GM21515 (cell line): ENCODE measurements at regions not wholly inside any gene's neighbourhood (a gene's known extent, or its start where the extent isn't known, plus 50 kb on each side); places are given as distances from the start of the nearest gene placed in this dataset.

ENCODE experiments used
- ATAC-seq: cut with Tn5 transposase; IDR thresholded peaks from one replicate; pipeline ENCODE4 v1.9.1; 2021; ENCODE audit not compliant: unreplicated experiment

DNA sequence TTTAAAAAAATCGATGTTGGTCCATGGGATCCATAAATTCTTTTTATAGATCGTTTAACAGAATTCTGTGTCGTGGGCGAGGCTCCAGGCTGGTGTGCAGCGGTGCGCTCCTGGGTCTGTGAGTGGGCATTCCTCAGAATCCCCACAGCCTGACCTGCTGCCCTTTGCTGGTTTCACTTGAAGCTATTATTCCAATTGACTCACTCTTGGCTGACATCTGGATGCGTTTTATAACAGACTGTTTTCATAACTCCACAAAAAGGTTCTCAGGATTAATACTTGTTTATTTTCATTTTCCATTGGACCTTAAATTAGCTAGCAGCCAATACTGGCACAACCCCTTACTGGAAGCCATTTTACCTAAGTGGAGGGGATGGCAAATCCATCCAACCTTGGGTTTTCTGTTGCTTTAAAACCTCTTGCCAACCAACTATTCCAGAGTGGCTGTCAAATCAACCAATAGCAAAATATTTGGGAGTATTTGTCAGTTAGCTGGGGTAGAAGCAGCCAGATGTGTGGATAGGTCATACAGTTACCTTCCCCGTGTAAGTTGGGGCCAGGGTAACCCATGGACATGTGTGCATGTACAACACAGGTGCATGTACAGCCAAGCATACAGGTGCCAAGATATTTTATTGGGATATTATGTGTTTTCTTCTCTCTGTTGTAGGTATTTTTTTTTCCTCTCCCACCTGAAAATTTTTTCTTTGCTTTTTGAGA is 160.7 kb upstream of the ZNF32 start:
- no peak for ATAC-seq

DNA sequence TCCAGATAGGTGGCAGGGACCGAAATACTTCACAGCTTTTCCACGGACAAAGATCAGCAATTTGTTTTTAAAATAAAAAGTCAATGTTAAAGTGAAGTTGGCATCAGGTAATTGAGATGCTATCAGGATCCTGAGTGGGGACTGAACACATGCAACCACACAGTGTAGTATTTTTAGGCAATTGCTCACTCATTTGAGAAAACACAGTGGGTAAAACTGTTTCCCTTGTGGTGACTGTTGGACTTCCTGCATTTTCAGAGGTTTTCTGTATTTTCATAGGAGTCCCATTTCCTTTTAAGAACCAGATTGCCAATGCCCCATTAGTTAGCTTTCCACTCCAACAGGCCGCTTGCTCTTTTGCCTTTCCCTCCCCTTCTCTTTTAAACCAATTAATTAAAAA is 159.5 kb upstream of the ZNF32 start:
- no peak for ATAC-seq

DNA sequence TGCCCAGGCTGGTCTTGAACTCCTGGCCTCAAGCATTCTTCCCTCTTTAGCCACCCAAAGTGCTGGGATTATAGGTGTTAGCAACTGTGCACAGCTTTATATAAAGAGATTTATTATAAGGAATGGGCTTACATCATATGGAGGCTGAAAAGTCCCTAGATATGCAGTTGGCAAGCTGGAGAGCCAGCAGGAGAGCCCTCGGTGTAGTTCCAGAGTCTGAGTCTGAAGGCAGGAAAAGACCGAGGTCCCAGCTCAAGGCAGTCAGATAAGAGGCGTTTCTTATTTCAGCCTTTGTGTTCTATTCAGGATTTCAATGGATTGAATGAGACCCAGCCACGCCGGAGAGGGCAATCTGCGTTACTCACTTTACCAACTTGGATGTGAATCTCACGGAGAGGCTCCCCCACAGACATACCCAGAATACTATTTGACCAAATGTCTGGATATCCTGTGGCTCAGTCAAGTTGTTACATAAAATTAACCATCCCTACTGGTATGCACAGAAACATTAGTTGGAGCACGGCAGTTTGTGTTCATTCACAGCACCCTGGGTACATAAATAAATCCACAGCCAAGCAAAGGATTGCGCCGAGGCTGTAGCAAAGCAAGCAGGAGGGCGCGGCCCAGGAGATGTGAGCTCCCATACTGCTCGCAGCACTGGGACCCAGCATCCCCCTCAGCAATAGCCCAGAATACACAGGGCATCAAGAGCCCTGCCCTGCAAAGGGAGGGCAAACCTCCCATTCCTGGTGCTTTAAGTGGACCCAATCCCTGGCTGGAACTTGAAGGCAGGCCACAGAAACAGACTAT is 158.4 kb upstream of the ZNF32 start:
- no peak for ATAC-seq

DNA sequence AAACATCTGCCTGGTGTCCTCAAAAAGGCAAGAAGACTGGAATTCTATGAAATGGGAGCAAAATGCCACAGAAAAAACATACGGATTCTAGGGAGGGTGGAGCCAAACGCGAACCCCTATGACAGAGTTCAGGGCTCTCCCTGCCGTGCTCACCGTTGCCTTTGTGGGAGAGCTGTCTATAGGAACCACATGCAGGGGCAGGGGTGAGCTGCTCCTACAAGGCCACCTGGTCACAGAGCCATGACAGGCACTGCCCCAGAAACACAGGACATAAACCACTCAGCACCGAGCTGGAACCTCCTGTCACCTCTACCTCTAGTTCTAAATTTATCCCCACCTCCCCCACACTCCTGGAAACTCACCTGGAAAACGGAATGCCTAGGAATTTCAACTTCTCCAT is 155.1 kb upstream of the ZNF32 start:
- no peak for ATAC-seq

DNA sequence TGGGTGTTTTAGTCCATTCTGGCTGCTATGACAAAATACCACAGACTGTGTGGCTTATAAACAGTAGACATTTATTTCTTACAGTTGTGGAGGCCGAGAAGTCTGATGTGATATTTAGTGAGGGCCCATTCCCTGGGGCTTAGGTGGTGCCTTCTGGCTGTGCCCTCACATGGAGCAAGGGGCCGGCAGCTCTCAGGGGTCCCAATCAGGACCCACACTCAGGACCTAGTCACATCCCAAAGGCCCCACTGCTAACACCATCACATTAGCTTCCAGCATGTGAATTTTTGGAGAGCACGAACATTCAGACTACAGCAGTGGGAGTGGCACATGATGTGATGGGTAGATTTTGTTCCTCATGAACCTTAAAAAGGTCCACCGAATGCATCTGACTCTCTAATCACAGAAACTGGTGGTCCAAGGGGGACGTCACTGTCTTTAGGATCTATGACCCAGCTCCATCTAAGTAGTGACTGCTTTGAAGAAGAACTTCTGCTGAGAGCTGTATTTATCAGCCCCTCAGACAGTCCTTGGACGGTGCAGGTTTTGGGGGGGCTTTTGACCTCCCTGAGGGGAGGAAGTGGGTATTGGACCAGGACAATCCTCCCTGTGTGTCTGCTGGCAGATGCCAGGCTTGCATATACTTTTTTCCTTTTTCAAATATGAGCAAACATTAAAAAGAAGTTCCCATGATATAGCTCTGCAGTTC is 154.5 kb upstream of the ZNF32 start:
- ATAC-seq, result no peak

DNA sequence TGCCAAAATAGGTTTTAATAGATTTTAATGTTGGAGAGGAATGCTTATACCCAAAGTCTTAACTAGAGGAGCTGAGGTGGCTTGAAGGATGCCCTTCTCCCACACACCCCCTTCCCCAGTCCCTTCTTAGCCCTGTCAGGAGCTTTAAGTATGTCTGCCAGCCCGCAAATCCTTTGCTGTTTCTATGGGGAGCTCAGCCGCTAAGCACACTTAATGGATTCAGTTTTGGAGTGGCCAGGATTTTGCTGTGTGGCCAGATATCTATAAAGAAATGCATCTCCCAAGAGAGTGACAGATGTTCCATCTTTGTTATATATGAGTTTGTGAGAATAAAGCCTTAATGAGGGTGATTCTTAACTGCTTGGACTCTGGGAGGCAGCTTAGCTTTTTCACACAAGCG is 152.9 kb upstream of the ZNF32 start:
- no peak for ATAC-seq

DNA sequence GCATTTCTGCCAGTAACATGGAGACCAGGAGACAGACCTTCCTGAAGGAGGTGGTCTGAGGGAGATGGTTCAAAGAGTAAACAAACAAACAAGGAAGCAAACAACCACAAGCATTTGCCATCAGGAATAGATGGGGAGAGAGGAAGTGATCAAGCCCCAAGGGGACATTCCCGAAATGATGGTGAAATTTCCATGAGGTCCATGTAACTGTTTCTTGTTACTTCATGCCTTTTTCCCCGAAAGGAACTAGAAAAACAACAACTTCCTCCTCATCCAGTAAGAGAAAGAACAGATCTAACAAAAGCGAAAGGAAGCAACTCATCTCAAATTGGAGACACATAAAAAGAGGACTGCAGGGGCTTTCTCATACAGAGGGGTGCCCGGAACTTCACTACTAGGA is 152.5 kb upstream of the ZNF32 start:
- no peak for ATAC-seq

DNA sequence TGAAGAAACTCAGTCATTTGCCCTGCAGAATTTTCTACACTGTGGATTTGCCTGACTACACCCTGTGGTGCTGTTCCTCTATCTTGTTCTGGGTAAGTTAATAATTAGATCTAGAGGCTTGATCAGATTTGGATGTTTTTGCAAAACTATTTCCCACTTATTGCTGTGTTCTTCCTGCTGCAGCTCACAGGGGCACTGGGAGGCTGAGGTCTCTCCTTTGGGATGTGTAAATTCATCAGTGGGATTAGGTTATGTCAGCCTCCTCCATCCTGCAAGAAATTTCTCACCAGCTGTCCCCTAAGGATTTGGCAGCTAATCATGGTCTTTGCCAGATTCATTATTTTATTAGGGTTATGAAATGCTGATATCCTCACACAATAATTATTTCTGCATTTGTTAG is 148.1 kb upstream of the ZNF32 start:
- no peak for ATAC-seq

DNA sequence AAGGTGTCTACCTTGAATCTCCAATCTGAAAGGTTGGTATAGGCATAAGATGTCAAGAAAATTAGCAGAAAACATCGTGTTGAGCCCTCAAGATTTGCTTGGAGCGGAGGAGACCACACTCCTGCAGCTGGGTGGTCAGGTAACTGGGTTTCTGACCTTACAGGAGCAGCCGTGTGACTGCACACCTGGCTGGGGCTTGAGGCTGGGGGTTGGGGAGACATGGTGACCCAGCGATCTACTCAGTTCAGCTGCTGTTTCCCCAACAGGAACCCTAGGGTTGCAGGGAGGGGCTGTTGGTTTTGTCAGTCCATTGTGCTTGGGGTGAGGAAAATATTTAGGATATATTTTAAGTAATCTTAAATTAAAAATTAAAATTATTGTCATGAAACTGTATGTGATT is 147.0 kb upstream of the ZNF32 start:
- no peak for ATAC-seq

DNA sequence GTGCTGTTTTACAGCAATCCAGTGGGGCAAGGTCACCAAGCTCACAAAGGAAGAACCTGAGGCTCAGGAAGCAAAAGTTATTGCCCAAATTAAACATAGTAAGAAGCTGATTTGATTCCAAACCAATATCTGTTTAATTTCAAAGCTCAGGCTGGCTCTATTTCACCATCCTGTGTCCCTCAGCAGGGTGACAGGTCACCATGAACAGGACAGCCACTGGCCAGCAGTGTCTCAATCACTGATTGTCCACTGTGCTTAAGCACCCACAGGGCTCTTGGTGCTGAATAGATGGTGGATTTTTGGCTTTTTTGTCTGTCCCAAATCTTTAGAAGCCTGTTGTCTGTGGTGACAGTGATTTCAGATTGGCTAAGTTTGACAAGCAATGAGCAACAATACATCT is 146.4 kb upstream of the ZNF32 start:
- no peak for ATAC-seq

DNA sequence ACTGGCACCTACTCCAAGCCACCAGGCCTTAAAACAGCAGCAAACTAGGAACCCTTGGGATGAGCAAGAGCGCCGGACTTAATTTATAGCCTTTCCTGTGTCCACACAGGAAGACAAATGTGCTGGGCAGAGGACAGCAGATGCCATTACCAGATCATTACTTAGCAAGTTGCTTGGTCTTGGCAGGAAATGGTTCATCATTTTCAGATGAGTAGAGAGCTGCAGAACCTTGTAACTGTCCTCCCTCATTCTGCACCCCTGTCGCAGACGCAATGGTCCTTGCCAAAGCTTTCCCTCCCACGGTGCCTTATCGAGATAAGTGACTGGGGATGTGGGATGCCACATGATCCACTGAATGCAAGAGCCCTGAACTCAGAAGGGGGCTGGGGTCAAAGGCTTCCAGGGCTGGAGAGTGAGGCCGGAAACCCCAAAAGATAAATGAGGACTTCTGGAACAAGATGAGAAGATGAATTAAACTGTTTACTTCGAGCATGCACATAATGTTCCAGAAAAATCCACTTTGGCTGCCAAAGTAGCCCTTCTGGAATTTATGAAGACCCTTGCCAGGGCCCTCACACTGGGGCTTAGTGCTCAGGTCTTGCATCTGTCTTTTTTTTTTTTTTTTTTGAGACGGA is 145.6 kb upstream of the ZNF32 start:
- no peak for ATAC-seq

DNA sequence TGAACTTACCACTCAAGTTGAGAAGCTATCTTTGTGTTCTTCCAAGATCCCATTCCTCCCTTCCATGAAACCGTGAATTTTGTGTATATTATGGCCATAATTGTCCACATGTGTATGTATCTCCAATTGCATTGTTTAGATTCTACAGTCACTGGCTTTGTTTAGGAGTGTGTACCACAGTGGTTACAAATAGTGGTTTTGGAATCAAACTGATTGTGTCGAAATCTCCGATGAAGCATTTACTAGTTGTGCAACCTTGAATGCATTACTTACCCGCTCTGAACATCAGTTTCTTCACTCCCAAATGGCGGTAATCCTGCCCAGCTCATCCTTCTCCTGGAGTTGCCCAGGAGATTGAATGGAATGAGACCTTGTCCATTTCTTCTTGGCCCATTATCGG is 145.0 kb upstream of the ZNF32 start:
- ATAC-seq, result no peak

DNA sequence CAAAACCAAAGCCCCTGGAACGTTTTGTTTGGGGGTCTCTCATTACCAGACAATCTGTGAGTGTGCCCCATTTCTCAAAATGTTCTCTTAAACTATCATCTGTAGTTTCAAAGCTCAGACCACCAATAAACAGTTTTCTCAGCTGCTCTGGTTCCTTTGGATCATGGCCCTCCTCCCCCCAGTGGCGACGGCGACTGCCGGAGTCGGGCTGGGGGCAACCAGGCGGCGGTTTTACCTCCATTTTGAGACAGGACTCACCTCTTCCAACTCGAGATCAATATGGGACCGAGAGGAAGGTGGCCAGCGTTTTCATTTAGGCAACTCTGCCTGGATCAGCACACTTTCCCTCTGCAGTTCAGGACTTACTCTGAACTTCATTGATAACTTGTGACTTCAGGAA is 141.5 kb upstream of the ZNF32 start:
- ATAC-seq, result no peak

DNA sequence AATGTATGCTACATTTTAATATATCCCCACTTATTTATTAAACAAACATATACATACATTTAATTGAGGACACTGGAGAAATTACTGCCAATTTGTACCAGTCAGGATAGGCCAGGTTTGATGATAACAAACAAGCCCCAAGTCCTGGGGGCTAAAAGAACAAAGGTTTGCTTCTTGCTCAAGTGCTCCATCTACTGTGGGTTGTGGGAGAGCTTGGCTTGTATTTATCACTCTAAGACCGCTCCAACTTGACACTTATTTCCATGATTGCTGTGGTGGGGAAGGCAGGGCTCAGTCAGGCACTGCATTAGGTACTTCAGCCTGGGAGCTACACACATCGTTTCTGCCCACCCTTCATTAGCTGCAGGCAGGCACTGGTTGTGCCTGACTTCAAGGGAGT is 136.6 kb upstream of the ZNF32 start:
- ATAC-seq, result no peak

DNA sequence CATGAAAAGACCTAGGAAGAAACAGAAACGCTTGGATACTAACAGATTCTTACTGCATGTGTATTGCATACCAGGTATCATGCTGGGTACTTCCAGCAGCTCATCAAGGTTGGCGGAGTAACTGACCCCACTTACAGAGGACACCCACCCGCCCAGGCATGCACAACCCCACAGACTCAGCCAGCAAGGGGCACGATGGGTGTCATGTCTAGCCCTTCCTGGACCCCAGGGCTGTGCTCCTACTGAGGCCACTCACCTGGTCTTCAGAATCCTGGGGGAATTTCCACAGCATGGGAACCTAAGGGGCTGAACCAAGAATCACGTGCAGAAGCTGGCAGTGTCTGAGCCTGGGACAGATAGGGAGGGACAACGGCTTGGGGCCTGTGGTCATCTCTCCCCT is 134.1 kb upstream of the ZNF32 start:
- ATAC-seq, result no peak

DNA sequence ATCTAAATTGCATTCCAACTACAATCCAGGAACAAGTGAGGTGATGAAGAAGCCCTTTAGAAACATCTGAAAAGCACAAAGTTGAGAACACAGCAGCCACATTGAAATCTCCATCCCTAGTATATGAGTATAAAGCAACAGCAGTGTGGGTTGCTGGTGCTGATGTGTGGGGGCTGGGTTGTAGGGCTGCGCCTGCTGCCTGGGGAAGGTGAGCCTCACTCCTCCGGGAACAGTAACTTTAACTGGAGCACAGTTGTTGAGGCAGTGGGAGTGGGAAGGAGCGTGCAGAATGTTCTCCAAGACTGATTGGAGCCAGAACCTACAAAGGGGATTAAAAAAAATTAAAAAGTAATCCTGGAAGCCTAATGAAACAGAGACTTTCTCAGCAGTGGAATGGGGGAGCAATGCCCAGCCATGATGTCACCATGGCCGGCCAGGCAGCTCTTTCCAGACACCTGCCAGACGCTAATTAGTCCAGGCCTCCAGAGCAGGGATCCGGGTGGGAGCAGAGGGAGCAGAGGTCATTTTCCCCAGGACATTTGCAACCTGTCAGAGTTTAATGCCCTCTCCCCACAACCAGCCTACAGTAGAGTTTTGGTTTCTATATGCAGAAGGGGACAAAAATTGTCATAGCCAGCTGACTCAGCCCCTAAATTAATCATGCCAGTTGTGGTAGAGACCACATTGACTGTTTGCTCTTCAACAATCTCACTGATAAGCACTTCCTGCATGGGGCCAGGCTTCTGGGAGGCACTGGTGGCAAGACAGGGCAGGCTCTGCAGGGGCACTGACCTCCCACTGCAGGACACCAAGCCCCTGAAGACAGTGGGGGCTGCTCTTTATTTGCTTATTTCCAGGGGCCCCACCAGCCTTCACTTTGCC is 133.0 kb upstream of the ZNF32 start:
- ATAC-seq, result no peak

DNA sequence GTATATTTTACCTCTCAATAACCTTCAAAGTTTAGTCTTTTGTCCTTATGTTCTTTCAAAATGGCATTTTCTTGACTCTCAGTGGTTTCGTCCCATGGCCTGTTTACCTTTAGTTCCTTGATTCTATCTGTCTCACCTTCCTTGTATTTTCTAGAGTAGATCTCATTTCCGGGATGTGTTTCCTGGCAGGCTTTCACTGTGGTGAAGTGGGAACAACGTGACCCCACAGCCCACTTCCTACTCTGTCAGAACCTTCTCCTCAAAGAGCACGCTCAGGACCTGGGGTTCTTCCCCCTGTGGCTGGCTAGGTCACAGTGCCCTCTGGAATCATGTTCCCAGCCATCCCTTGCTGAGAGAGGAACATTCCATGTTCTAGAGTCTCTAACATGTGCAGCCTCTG is 129.9 kb upstream of the ZNF32 start:
- no peak for ATAC-seq

DNA sequence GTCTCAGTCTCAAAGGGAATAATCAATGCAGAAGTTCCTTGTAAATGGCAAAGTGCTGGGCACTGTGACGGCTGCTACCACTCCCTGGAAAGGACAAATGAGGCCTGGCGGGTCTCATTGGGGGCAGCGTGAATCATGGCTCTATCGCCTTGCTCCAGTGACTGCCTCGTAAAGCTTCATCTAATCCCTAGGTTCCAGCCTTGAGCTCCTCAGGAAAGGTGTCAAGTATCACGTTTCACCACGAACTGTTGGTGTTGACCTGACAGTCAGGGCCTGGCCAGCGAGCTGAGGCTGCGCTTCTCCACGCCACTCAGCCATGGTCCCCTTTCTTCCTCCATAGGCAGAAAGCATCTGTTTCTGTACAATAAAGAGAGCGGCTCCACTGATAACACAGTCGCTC is 126.7 kb upstream of the ZNF32 start:
- ATAC-seq, result no peak

DNA sequence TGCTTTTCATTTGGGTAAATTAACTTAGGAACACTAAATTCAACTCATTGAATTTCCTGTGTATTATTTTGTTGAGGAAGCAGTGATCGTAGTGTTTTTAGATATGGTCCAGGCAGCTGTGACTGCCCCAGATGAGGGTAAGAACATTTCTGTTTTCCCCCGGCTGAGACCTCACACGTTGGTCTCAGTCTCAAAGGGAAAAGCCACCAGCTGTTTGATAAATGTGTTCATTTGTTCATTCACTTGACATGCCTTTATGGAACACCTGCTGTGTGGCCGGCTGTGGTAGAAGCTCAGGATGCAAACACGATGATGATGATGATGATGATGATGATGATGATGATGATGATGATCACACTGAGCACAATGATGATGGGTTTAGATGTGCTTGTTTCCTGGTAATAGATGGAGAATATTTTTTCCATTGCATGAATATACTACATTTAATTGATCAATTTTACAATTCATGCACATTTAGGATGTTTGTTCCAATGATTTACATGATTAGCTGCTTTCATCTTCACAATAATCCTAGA is 125.6 kb upstream of the ZNF32 start:
- ATAC-seq, result no peak

DNA sequence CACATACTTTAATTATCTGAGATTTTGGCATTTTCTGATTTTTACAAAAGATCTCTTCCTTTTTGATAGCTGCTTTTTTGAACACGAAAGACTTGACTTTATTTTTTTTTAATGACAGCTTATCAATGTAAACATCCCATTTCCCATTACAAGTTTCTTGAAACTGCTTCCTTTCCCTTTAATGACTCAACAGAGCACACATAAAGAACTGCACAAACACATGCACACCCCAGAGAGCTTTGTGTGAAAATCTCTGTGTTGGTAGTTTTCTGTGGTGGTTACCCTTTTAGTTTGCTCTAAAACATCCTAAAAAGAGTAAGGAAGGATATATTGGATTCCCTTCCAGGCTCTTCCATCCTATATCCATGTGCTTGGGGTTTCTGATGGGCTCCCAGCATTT is 125.1 kb upstream of the ZNF32 start:
- no peak for ATAC-seq
